ENCODE measurements at regions not wholly inside any gene's neighbourhood (a gene's known extent, or its start where the extent isn't known, plus 50 kb on each side); places are given as distances from the start of the nearest gene placed in this dataset.

DNA sequence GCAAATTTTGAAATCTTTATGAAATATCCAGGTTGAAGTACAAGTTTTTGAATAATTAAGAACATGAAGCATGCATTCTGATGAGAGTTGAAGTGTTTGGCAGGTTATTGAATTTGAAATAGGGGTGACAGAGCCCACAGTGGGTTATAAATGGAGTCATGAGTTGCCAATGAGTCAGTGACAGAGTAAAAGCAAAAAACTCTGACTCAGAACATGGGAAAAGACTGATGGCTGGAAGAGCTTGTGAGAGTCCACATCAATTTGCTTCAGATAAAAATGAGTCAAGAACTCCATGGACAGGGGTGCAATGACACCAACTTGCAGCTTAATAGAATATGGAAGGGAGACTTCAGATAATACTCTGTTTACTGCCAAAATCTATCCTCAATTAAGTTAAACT is 105.3 kb downstream of the SLC6A15 start:
- no peaks in the 10 kb centered on the region for H3K9me3 ChIP-seq
- ATAC-seq (no peak), DNase-seq (no peak)
- no peaks in the 10 kb centered on the region for H3K27me3 ChIP-seq
- H3K4me1 ChIP-seq, result no peaks in the 10 kb centered on the region
- H3K27ac ChIP-seq, result no peak overlapping the region
- no peak overlapping the region for H3K4me3 ChIP-seq
- intact Hi-C loops (cut with DNase I), result no loop called here
- TF ChIP-seq, protein P1, sequence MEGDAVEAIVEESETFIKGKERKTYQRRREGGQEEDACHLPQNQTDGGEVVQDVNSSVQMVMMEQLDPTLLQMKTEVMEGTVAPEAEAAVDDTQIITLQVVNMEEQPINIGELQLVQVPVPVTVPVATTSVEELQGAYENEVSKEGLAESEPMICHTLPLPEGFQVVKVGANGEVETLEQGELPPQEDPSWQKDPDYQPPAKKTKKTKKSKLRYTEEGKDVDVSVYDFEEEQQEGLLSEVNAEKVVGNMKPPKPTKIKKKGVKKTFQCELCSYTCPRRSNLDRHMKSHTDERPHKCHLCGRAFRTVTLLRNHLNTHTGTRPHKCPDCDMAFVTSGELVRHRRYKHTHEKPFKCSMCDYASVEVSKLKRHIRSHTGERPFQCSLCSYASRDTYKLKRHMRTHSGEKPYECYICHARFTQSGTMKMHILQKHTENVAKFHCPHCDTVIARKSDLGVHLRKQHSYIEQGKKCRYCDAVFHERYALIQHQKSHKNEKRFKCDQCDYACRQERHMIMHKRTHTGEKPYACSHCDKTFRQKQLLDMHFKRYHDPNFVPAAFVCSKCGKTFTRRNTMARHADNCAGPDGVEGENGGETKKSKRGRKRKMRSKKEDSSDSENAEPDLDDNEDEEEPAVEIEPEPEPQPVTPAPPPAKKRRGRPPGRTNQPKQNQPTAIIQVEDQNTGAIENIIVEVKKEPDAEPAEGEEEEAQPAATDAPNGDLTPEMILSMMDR (IDR thresholded peaks at IDR 0.05), result no peak
- no peak for TF ChIP-seq POLR2A (IDR thresholded peaks at IDR 0.05)
- no peaks in the 10 kb centered on the region for H3K36me3 ChIP-seq (replicated peaks in 1 of 2; ENCODE audit: insufficient read depth in 1 of 2, low read depth in 2 of 2)

DNA sequence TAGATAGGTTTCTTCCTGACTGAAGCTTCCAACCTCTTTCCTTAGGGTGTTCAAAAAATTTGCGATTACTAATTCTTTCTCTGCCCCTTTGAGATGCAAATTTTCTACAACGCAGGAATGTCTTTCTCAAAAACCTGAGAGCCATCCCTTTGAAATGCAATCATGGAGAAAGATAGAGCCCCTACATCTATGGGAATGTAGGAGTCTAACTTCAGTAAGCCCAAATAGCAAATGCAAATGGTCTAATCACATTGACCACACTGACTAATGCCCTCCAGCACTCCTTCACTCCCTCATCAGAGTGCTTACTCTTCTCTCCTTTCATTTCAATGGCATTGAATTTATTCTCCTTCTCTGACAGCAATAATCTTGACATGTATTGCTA is 107.1 kb downstream of the SLC6A15 start:
- 11 to 19% methylated on average over 2 of the region's 2 CpGs for WGBS, 2 donors
- ATAC-seq (no peak), DNase-seq (no peak)
- Histone ChIP-seq H3K36me3 (replicated peaks in 1 of 2; ENCODE audit: insufficient read depth in 1 of 2, low read depth in 2 of 2) (no peaks in the 10 kb centered on the region), H3K9me3 (no peaks in the 10 kb centered on the region), H3K27me3 (no peaks in the 10 kb centered on the region), H3K4me3 (no peak overlapping the region), H3K27ac (no peak overlapping the region), H3K4me1 (no peaks in the 10 kb centered on the region)
- intact Hi-C loops (cut with DNase I), result no loop called here
- TF ChIP-seq POLR2A (IDR thresholded peaks at IDR 0.05), result no peak
- TF ChIP-seq, protein P1 (IDR thresholded peaks at IDR 0.05), result no peak

DNA sequence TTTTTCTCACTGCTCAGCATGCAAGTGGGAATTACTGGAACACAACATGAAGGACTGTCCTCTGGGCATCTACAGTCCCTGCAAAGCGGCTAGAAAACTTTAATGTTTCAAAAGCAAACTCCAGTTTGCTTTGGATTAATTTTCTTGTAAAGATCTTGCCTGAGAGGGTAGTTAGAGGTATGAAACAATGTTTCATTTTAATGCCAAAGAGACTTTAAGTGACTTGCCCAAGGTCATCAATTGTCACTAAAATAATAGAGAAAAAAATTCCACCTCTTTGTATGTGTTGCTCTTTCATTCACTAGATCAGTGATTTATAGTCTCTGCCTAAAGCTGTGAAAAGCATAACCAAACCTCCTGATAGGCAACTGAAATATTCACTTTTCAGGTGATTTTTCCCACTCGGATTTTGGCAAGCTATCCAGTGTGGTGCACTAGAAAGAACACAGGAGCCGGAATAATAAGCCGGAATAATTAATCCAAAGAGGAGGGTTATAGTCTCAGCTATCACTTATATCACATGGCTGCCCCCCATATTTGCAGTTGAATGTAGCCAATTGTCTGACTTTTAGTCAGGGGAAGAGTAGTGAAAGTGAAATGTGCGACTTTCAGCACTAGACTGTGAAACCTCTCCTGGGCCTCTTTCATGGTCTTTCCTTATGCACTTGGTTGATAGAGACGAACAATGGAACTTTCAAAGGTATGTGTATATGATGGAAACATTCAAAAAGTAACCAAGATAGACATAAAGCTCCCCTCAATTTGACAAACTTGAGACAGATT is 107.7 kb downstream of the SLC6A15 start:
- DNase-seq (no peak), ATAC-seq (no peak)
- Histone ChIP-seq H3K4me3 (no peak overlapping the region), H3K36me3 (replicated peaks in 1 of 2; ENCODE audit: insufficient read depth in 1 of 2, low read depth in 2 of 2) (no peaks in the 10 kb centered on the region), H3K27ac (no peak overlapping the region), H3K9me3 (no peaks in the 10 kb centered on the region), H3K4me1 (no peaks in the 10 kb centered on the region), H3K27me3 (no peaks in the 10 kb centered on the region)
- 46 to 53% methylated on average over 6 of the region's 6 CpGs for WGBS, 2 donors
- intact Hi-C loops (cut with DNase I), result no loop called here
- TF ChIP-seq, protein P1 (IDR thresholded peaks at IDR 0.05), result no peak
- no peak for TF ChIP-seq POLR2A (IDR thresholded peaks at IDR 0.05)

DNA sequence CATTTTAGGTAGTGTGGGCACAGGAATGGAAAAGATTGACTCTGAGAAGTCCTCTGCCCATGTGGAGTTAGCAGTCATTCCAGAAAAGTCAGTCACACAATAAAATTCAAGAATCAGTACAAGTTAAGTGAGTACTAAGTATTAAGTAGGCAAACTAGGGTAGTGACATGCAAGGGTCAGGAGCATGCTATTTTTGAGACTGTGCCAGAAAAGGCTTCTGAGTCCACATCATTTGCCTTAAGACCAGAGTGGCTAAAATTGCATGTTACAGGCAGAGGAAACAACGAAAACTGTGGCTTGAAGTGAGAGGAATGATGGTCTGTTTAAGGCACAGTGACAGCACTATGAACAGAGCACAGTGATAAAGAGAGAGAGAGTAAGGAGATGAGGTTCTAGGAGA is 108.9 kb downstream of the SLC6A15 start:
- intact Hi-C loops (cut with DNase I), result no loop called here
- no peak overlapping the region for H3K4me3 ChIP-seq
- TF ChIP-seq POLR2A (IDR thresholded peaks at IDR 0.05), result no peak
- TF ChIP-seq, protein P1 (IDR thresholded peaks at IDR 0.05), result no peak
- H3K9me3 ChIP-seq, result no peaks in the 10 kb centered on the region
- no peak overlapping the region for H3K27ac ChIP-seq
- no peaks in the 10 kb centered on the region for H3K4me1 ChIP-seq
- 21 to 23% methylated on average over 1 of the region's 1 CpG for WGBS, 2 donors
- H3K36me3 ChIP-seq (replicated peaks in 1 of 2; ENCODE audit: insufficient read depth in 1 of 2, low read depth in 2 of 2), result no peaks in the 10 kb centered on the region
- ATAC-seq, result no peak
- H3K27me3 ChIP-seq, result no peaks in the 10 kb centered on the region
- DNase-seq, result no peak

DNA sequence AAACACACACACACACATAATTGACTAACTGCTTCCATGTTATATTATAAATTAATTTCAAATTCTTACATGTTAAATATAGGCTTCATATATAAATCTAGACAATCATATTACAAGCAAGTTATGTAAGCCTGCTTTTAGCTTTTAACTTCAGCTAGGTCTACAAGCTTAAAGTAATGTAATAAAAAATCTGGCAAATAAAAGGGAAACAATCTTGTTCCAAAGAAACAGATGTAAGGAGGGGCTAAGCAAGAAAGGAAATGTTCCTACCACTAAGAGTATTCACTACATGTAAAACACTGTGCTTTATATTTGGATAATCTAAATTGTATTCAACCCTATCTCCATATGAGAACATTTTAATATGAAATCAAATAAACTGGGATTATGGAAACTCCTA is 110.4 kb downstream of the SLC6A15 start:
- H3K4me1 ChIP-seq, result no peaks in the 10 kb centered on the region
- no peak overlapping the region for H3K27ac ChIP-seq
- H3K27me3 ChIP-seq, result no peaks in the 10 kb centered on the region
- ATAC-seq (no peak), DNase-seq (no peak)
- TF ChIP-seq, protein P1 (IDR thresholded peaks at IDR 0.05), result no peak
- TF ChIP-seq POLR2A (IDR thresholded peaks at IDR 0.05), result no peak
- no peaks in the 10 kb centered on the region for H3K36me3 ChIP-seq (replicated peaks in 1 of 2; ENCODE audit: insufficient read depth in 1 of 2, low read depth in 2 of 2)
- intact Hi-C loops (cut with DNase I), result no loop called here
- no peaks in the 10 kb centered on the region for H3K9me3 ChIP-seq
- no peak overlapping the region for H3K4me3 ChIP-seq
